Liver (tissue), 8 donors: ENCODE measurements at regions not wholly inside any gene's neighbourhood (a gene's known extent, or its start where the extent isn't known, plus 50 kb on each side); places are given as distances from the start of the nearest gene placed in this dataset.
"Not testable (repeated sequence)": the region's sequence is repeated elsewhere in the genome, so short reads cannot be mapped to it uniquely, and the experiment has no call there.

Source experiments
- DNase-seq: peaks from one replicate; pipeline ENCODE4 v3.0.0-alpha.2; 2017; ENCODE audit warnings: low spot score
- H3K27ac ChIP-seq, 2 donors: one replicate each; pipeline ENCODE4 v1.7.0; 2013; ENCODE audit warnings: inconsistent platforms in 2 of 2, low read length in 2 of 2, control low read depth in 1 of 2, low read depth in 1 of 2, mild to moderate bottlenecking in 1 of 2
- H3K27me3 ChIP-seq, 4 donors: one replicate each; pipeline versions ENCODE4 v1.6.1 to v1.7.0; 2013; ENCODE audit warnings: low read length in 3 of 4, inconsistent platforms in 1 of 4, mild to moderate bottlenecking in 1 of 4, moderate library complexity in 1 of 4; ENCODE audit not compliant: control insufficient read depth in 4 of 4, insufficient read depth in 4 of 4
- H3K36me3 ChIP-seq, 4 donors: one replicate each; pipeline versions ENCODE4 v1.6.1 to v1.7.0; 2013; ENCODE audit warnings: low read length in 3 of 4, mild to moderate bottlenecking in 3 of 4, low read depth in 1 of 4, moderate library complexity in 1 of 4; ENCODE audit not compliant: control insufficient read depth in 4 of 4, insufficient read depth in 3 of 4
- H3K4me1 ChIP-seq, 4 donors: one replicate each; pipeline versions ENCODE4 v1.6.1 to v1.7.0; 2013; ENCODE audit warnings: low read length in 3 of 4, mild to moderate bottlenecking in 3 of 4, moderate library complexity in 1 of 4; ENCODE audit not compliant: control insufficient read depth in 4 of 4, insufficient read depth in 4 of 4
- H3K4me3 ChIP-seq, 3 donors: one replicate each; pipeline versions ENCODE4 v1.6.1 to v1.7.0; 2013; ENCODE audit warnings: low read length in 3 of 3, control low read depth in 1 of 3, low read depth in 1 of 3, mild to moderate bottlenecking in 1 of 3
- H3K9ac ChIP-seq, 2 donors: one replicate each; pipeline ENCODE4 v1.7.0; 2013; ENCODE audit warnings: low read length in 2 of 2, mild to moderate bottlenecking in 2 of 2, moderate library complexity in 2 of 2, control low read depth in 1 of 2, low read depth in 1 of 2
- H3K9me3 ChIP-seq, 4 donors: one replicate each; pipeline versions ENCODE4 v1.6.1 to v1.7.0; 2013; ENCODE audit warnings: low read length in 3 of 4; ENCODE audit not compliant: control insufficient read depth in 4 of 4
- EGR1 ChIP-seq, 2 donors: IDR thresholded peaks; 2 replicates each; pipeline ENCODE4 v1.6.1; 2016 to 2018; ENCODE audit warnings: antibody characterized with exemption in 2 of 2, low read depth in 2 of 2
- FOXA1 ChIP-seq: IDR thresholded peaks from 2 replicates; pipeline ENCODE4 v1.6.1; 2016; ENCODE audit warnings: antibody characterized with exemption
- FOXA2 ChIP-seq: IDR thresholded peaks from 2 replicates; pipeline ENCODE4 v1.6.1; 2016; ENCODE audit warnings: antibody characterized with exemption
- GABPA ChIP-seq, 2 donors: IDR thresholded peaks in 1 of 2; conservative IDR thresholded peaks in 1 of 2; 2 replicates each; pipeline ENCODE4 v1.6.1; 2016; ENCODE audit warnings: antibody characterized with exemption in 2 of 2, mild to moderate bottlenecking in 1 of 2, moderate library complexity in 1 of 2
- HNF4A ChIP-seq, 2 donors: conservative IDR thresholded peaks; 2 replicates each; pipeline ENCODE4 v1.6.1; 2016; ENCODE audit warnings: antibody characterized with exemption in 2 of 2, mild to moderate bottlenecking in 2 of 2
- HNF4G ChIP-seq: IDR thresholded peaks from 2 replicates; pipeline ENCODE4 v1.6.1; 2016; ENCODE audit warnings: antibody characterized with exemption
- JUND ChIP-seq, 2 donors: IDR thresholded peaks; 2 replicates each; pipeline ENCODE4 v1.6.1; 2016; ENCODE audit warnings: antibody characterized with exemption in 2 of 2
- NR2F2 ChIP-seq: IDR thresholded peaks from 2 replicates; pipeline ENCODE4 v1.6.1; 2016; ENCODE audit warnings: antibody characterized with exemption
- RAD21 ChIP-seq, 2 donors: IDR thresholded peaks; 2 replicates each; pipeline ENCODE4 v1.6.1; 2016; ENCODE audit warnings: antibody characterized with exemption in 2 of 2, mild to moderate bottlenecking in 2 of 2
- RXRA ChIP-seq, 2 donors: IDR thresholded peaks; 2 replicates each; pipeline ENCODE4 v1.6.1; 2017 to 2018; ENCODE audit warnings: antibody characterized with exemption in 2 of 2, mild to moderate bottlenecking in 1 of 2
- SP1 ChIP-seq: IDR thresholded peaks from 2 replicates; pipeline ENCODE4 v1.6.1; 2018; ENCODE audit warnings: antibody characterized with exemption, mild to moderate bottlenecking
- YY1 ChIP-seq: IDR thresholded peaks from 2 replicates; pipeline ENCODE4 v1.6.1; 2016; ENCODE audit warnings: antibody characterized with exemption, mild to moderate bottlenecking
- WGBS: extraction: QIAGEN DNeasy Blood & Tissue Kit; methylation state at CpG from one replicate; pipeline ENCODE4 v1.1.7; 2013; 5-methylcytosine and 5-hydroxymethylcytosine counted together
- TF ChIP-seq, protein P1 (sequence below): IDR thresholded peaks from 2 replicates; pipeline ENCODE4 v1.6.1; 2016; ENCODE audit warnings: antibody characterized with exemption
- TF ChIP-seq, protein P2 (sequence below): IDR thresholded peaks from 2 replicates; pipeline ENCODE4 v1.6.1; 2016; ENCODE audit warnings: antibody characterized with exemption
- TF ChIP-seq, protein P3 (sequence below): fragments of 150-350 bp; IDR thresholded peaks from 2 replicates; pipeline ENCODE4 v1.5.1; 2017; ENCODE audit warnings: improper control_type of control experiment, low read depth, low read length; ENCODE audit not compliant: missing input control
- TF ChIP-seq, protein P4 (sequence below): IDR thresholded peaks from 2 replicates; pipeline ENCODE4 v1.6.1; 2016; ENCODE audit warnings: antibody characterized with exemption
- donor health status: healthy.
- donor health status: healthy.
- donor health status: healthy.
- donor health status: healthy.
- donor health status: healthy.

DNA sequence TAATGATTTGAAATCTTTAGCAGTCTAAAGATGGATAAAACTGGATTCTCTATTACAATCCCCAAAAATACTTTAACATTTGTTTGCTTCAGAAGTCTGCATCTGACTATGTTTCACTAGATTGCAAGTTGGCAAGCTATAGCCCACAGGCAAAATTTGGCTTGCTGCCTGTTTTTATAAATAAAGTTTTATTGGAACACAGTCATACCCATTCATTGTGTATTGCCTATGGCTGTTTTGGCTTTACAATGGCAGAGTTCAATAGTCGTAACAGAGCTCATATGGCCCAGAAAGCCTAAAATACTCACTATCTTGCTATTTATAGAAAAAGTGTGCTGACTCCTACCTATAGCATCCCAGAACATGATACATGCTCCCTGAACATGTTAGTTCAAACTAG lies 89.0 kb upstream of the GPR141 start (continued):
- no peak for TF ChIP-seq GABPA (IDR thresholded peaks at IDR 0.05 in 1 of 2, conservative IDR thresholded peaks at IDR 0.05 in 1 of 2)
- TF ChIP-seq, protein P1, sequence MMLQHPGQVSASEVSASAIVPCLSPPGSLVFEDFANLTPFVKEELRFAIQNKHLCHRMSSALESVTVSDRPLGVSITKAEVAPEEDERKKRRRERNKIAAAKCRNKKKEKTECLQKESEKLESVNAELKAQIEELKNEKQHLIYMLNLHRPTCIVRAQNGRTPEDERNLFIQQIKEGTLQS = no peak
- TF ChIP-seq HNF4A (conservative IDR thresholded peaks at IDR 0.05) = no peak
- TF ChIP-seq JUND (IDR thresholded peaks at IDR 0.05) = no peak
- TF ChIP-seq NR2F2 = no peak
- no peak for TF ChIP-seq HNF4G

DNA sequence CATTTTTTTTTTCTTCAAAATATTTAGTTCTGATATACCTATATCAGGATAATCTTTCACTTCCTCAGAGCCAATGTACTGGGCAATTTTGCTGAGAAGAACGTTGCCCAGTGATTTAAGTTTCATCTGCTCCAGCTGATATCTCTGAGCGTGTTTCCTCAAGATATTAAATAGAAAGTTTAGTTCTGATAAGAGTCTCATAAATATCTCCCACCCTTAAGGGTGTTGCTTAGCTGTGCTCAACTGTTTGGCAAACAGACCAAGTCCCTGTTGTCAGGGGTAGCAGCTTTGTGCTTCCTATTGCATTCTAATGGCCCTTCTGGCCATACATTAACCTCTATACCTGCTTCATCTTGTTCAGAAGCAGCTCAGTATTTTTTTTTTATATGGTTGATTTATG lies 84.7 kb upstream of the GPR141 start:
- H3K27ac ChIP-seq = no peak overlapping the region
- H3K4me3 ChIP-seq = no peak overlapping the region
- DNase-seq = no peak
- H3K4me1 ChIP-seq = no peaks in the 10 kb centered on the region
- no peak overlapping the region for H3K9ac ChIP-seq
- H3K36me3 ChIP-seq = no peaks in the 10 kb centered on the region
- H3K9me3 ChIP-seq = peaks cover 0 to 3% (median 1%) of the 10 kb centered on the region in 4 donors
- H3K27me3 ChIP-seq = no peaks in the 10 kb centered on the region
- WGBS = 28% methylated on average over 2 of the region's 2 CpGs
- no peak for TF ChIP-seq RAD21 (IDR thresholded peaks at IDR 0.05)

DNA sequence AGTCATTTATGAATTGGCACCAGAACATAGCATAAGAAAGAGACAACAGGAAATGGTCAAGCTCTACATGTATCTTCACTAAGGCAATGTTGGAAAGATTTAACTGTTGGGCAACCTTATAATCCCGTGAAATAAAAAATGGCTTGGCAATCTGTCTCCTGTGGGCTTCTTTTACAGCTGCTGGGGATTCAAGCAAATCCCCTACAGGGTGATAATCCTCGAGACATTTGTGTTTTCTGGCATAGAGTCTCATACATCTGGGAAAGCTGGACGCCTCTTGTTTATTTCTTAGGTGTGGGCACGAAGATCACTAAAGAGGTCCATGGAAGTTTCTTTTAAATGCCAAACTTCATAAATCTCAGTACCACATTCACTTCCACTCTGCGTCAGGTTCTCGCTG lies 82.2 kb upstream of the GPR141 start:
- 77% methylated on average over 6 of the region's 6 CpGs for WGBS
- Histone ChIP-seq H3K36me3 (no peaks in the 10 kb centered on the region), H3K27ac (no peak overlapping the region), H3K4me1 (no peaks in the 10 kb centered on the region), H3K4me3 (no peak overlapping the region), H3K9me3 (peaks cover 0 to 3% (median under 1%) of the 10 kb centered on the region in 4 donors), H3K27me3 (no peaks in the 10 kb centered on the region), H3K9ac (no peak overlapping the region)
- TF ChIP-seq HNF4A (conservative IDR thresholded peaks at IDR 0.05) (no peak), SP1 (no peak), NR2F2 (no peak), EGR1 (IDR thresholded peaks at IDR 0.05; ENCODE audit: low read depth in 2 of 2) (no peak), FOXA2 (no peak), JUND (IDR thresholded peaks at IDR 0.05) (no peak), RXRA (IDR thresholded peaks at IDR 0.05) (no peak), RAD21 (IDR thresholded peaks at IDR 0.05) (no peak), HNF4G (no peak)
- TF ChIP-seq, protein P2, sequence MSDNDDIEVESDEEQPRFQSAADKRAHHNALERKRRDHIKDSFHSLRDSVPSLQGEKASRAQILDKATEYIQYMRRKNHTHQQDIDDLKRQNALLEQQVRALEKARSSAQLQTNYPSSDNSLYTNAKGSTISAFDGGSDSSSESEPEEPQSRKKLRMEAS = no peak
- TF ChIP-seq, protein P1 = no peak
- no peak for DNase-seq

DNA sequence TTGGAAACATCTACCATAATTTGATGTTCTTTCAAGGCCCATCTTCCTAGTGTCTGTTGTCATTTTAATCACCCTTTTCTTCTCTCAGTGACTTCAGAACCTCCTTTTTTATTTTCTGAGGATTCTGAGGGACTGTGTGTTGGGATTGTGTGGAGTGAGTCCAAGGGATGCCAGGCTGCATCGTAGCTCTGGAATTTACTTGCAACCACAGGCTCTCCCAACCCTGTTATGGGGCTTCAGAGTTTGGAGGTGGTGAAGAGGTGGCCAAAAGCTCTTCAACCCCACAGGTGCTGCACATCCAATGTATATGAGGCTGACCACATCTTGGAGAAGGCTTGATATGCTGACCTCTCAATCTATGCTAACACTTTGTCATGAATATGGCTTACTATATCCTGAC lies 79.5 kb upstream of the GPR141 start:
- Histone ChIP-seq H3K4me3 (no peak overlapping the region), H3K9ac (no peak overlapping the region), H3K36me3 (no peaks in the 10 kb centered on the region), H3K9me3 (no peaks in the 10 kb centered on the region), H3K27me3 (no peaks in the 10 kb centered on the region), H3K27ac (no peak overlapping the region), H3K4me1 (no peaks in the 10 kb centered on the region)
- TF ChIP-seq GABPA (IDR thresholded peaks at IDR 0.05 in 1 of 2, conservative IDR thresholded peaks at IDR 0.05 in 1 of 2) (no peak), HNF4A (conservative IDR thresholded peaks at IDR 0.05) (no peak), FOXA1 (no peak), HNF4G (no peak), YY1 (no peak), EGR1 (IDR thresholded peaks at IDR 0.05; ENCODE audit: low read depth in 2 of 2) (no peak), SP1 (no peak)
- TF ChIP-seq, protein P3, sequence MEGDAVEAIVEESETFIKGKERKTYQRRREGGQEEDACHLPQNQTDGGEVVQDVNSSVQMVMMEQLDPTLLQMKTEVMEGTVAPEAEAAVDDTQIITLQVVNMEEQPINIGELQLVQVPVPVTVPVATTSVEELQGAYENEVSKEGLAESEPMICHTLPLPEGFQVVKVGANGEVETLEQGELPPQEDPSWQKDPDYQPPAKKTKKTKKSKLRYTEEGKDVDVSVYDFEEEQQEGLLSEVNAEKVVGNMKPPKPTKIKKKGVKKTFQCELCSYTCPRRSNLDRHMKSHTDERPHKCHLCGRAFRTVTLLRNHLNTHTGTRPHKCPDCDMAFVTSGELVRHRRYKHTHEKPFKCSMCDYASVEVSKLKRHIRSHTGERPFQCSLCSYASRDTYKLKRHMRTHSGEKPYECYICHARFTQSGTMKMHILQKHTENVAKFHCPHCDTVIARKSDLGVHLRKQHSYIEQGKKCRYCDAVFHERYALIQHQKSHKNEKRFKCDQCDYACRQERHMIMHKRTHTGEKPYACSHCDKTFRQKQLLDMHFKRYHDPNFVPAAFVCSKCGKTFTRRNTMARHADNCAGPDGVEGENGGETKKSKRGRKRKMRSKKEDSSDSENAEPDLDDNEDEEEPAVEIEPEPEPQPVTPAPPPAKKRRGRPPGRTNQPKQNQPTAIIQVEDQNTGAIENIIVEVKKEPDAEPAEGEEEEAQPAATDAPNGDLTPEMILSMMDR = no peak
- TF ChIP-seq, protein P2 = no peak
- TF ChIP-seq, protein P1 = no peak
- TF ChIP-seq, protein P4, sequence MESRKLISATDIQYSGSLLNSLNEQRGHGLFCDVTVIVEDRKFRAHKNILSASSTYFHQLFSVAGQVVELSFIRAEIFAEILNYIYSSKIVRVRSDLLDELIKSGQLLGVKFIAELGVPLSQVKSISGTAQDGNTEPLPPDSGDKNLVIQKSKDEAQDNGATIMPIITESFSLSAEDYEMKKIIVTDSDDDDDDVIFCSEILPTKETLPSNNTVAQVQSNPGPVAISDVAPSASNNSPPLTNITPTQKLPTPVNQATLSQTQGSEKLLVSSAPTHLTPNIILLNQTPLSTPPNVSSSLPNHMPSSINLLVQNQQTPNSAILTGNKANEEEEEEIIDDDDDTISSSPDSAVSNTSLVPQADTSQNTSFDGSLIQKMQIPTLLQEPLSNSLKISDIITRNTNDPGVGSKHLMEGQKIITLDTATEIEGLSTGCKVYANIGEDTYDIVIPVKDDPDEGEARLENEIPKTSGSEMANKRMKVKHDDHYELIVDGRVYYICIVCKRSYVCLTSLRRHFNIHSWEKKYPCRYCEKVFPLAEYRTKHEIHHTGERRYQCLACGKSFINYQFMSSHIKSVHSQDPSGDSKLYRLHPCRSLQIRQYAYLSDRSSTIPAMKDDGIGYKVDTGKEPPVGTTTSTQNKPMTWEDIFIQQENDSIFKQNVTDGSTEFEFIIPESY = no peak
- DNase-seq = no peak
- WGBS = 78% methylated on average over 1 of the region's 1 CpG

DNA sequence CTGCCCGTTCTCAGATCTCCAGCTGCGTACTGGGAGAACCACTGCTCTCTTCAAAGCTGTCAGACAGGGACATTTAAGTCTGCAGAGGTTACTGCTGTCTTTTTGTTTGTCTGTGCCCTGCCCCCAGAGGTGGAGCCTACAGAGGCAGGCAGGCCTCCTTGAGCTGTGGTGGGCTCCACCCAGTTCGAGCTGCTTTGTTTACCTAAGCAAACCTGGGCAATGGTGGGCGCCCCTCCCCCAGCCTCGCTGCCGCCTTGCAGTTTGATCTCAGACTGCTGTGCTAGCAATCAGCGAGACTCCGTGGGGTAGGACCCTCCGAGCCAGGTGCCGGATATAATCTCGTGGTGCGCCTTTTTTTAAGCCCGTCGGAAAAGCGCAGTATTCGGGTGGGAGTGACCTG lies 66.2 kb upstream of the GPR141 start:
- not testable (repeated sequence) for H3K9me3 ChIP-seq, H3K4me3 ChIP-seq, H3K4me1 ChIP-seq, DNase-seq, H3K9ac ChIP-seq, H3K36me3 ChIP-seq, H3K27me3 ChIP-seq, H3K27ac ChIP-seq
- 83% methylated on average over 14 of the region's 16 CpGs for WGBS
